ENCODE measurements at regions not wholly inside any gene's neighbourhood (a gene's known extent, or its start where the extent isn't known, plus 50 kb on each side); places are given as distances from the start of the nearest gene placed in this dataset.

GRCh38 chr16:76956841-76957240 is 234.1 kb upstream of the MON1B start:
- TF ChIP-seq CTCF (IDR thresholded peaks at IDR 0.05; ENCODE audit: low read length) (no peak), EZH2 (IDR thresholded peaks at IDR 0.05; ENCODE audit: borderline replicate concordance, low read length) (no peak)
- no peaks in the 10 kb centered on the region for H4K20me1 ChIP-seq (ENCODE audit: insufficient read depth, low read length)
- no peaks in the 10 kb centered on the region for H3K9me2 ChIP-seq (ENCODE audit: low read depth, low read length)
- no peaks in the 10 kb centered on the region for H3K79me2 ChIP-seq (ENCODE audit: insufficient read depth, low read length)
- no peaks in the 10 kb centered on the region; the same call in 1 of the 2 replicates for H3K36me3 ChIP-seq (ENCODE audit: insufficient read depth, low read length)
- H3K4me3 ChIP-seq (ENCODE audit: low read depth, low read length, poor library complexity, severe bottlenecking): no peak overlapping the region
- no peak overlapping the region for H3K9ac ChIP-seq (ENCODE audit: low read length)
- H3K4me1 ChIP-seq (ENCODE audit: insufficient read depth, low read length, severe bottlenecking): no peaks in the 10 kb centered on the region
- H3F3A ChIP-seq (ENCODE audit: insufficient read depth, low read length): no peaks in the 10 kb centered on the region
- H3K4me2 ChIP-seq (ENCODE audit: low read length): no peak overlapping the region
- H2AFZ ChIP-seq (ENCODE audit: low read length): no peak overlapping the region
- no peak overlapping the region for H3K27ac ChIP-seq (ENCODE audit: low read depth, low read length, poor library complexity, severe bottlenecking)
- no peaks in the 10 kb centered on the region for H3K9me3 ChIP-seq (ENCODE audit: low read length)
- H3K27me3 ChIP-seq (ENCODE audit: insufficient read depth, low read length): no peaks in the 10 kb centered on the region

GRCh38 chr16:76959166-76959565 is 231.8 kb upstream of the MON1B start:
- H3K79me2 ChIP-seq (ENCODE audit: insufficient read depth, low read length): no peaks in the 10 kb centered on the region
- no peak overlapping the region for H3K9ac ChIP-seq (ENCODE audit: low read length)
- H3K4me2 ChIP-seq (ENCODE audit: low read length): no peak overlapping the region
- no peaks in the 10 kb centered on the region for H3K9me2 ChIP-seq (ENCODE audit: low read depth, low read length)
- H3K36me3 ChIP-seq (ENCODE audit: insufficient read depth, low read length): no peaks in the 10 kb centered on the region; the same call in 1 of the 2 replicates
- no peaks in the 10 kb centered on the region for H3F3A ChIP-seq (ENCODE audit: insufficient read depth, low read length)
- no peaks in the 10 kb centered on the region for H4K20me1 ChIP-seq (ENCODE audit: insufficient read depth, low read length)
- H3K27ac ChIP-seq (ENCODE audit: low read depth, low read length, poor library complexity, severe bottlenecking): no peak overlapping the region
- H3K4me3 ChIP-seq (ENCODE audit: low read depth, low read length, poor library complexity, severe bottlenecking): no peak overlapping the region
- H3K4me1 ChIP-seq (ENCODE audit: insufficient read depth, low read length, severe bottlenecking): peaks cover 13% of the 10 kb centered on the region
- H2AFZ ChIP-seq (ENCODE audit: low read length): no peak overlapping the region
- TF ChIP-seq EZH2 (IDR thresholded peaks at IDR 0.05; ENCODE audit: borderline replicate concordance, low read length) (no peak), CTCF (IDR thresholded peaks at IDR 0.05; ENCODE audit: low read length) (no peak)
- H3K27me3 ChIP-seq (ENCODE audit: insufficient read depth, low read length): no peaks in the 10 kb centered on the region
- no peaks in the 10 kb centered on the region for H3K9me3 ChIP-seq (ENCODE audit: low read length)

DNA sequence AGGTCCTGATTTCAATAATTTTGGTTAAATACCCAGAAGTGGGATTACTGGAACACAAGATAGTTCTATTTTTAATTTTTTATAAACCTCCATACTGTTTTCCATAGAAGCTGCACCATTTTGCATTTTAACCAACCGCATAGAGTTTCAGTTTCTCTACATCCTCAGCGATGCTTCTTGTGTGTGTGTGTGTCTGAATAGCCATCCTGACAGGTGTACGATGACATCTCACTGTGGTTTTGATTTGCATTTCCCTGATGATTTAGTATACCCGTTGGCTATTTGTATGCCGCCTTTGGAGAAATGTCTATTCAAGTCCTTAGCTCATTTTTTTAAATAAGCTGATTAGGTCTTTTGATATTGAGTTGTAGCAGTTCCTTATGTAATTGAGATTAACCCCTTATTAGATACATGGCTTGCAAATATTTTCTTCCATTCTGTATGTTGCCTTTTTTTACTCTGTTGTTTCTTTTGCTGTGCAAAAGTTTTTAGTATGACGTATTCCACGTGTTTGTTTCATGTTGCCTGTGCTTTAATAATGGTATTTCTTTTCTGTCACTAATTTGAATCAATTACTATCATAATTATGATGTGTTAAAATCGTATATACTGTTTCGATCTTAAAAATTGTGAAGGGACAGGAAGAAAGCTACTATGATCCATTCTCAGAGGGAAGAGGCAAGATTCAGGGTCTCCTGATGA is 227.2 kb upstream of the MON1B start:
- no peak for TF ChIP-seq EZH2 (IDR thresholded peaks at IDR 0.05; ENCODE audit: borderline replicate concordance, low read length)
- no peak for TF ChIP-seq CTCF (IDR thresholded peaks at IDR 0.05; ENCODE audit: low read length)
- Histone ChIP-seq H3F3A (ENCODE audit: insufficient read depth, low read length) (no peaks in the 10 kb centered on the region), H3K9ac (ENCODE audit: low read length) (no peak overlapping the region), H3K4me3 (ENCODE audit: low read depth, low read length, poor library complexity, severe bottlenecking) (no peak overlapping the region), H3K79me2 (ENCODE audit: insufficient read depth, low read length) (no peaks in the 10 kb centered on the region), H3K4me1 (ENCODE audit: insufficient read depth, low read length, severe bottlenecking) (peaks cover 16% of the 10 kb centered on the region), H4K20me1 (ENCODE audit: insufficient read depth, low read length) (no peaks in the 10 kb centered on the region), H3K27me3 (ENCODE audit: insufficient read depth, low read length) (no peaks in the 10 kb centered on the region), H3K36me3 (ENCODE audit: insufficient read depth, low read length) (no peaks in the 10 kb centered on the region; the same call in 1 of the 2 replicates), H3K27ac (ENCODE audit: low read depth, low read length, poor library complexity, severe bottlenecking) (peak overlapping the region; percentile 55), H2AFZ (ENCODE audit: low read length) (no peak overlapping the region), H3K4me2 (ENCODE audit: low read length) (peak overlapping the region; percentile 3; the same call in 1 of the 2 replicates), H3K9me3 (ENCODE audit: low read length) (no peaks in the 10 kb centered on the region), H3K9me2 (ENCODE audit: low read depth, low read length) (no peaks in the 10 kb centered on the region)

Measured in OCI-LY1 (cell line).